Panc1 (cell line): ENCODE measurements at regions not wholly inside any gene's neighbourhood (a gene's known extent, or its start where the extent isn't known, plus 50 kb on each side); places are given as distances from the start of the nearest gene placed in this dataset.

Experiments used
- ATAC-seq: fragments of 200-7000 bp; cut with Tn5 transposase; 2 replicates; pipeline ENCODE4 v1.9.1; 2020; ENCODE audit warnings: mild to moderate bottlenecking, moderate library complexity
- BruUV-seq: library from RNA; stranded (reverse); fragments of 400-500 nt; replicated peaks from 2 replicates; lab custom pipeline; 2021; lab: Mats Ljungman, UMichigan
- CTCF ChIA-PET: fragments of 300-600 bp; sonication (Branson Sonifier 250); formaldehyde crosslinking; loops from one replicate; lab custom pipeline; 2022; ENCODE audit warnings: antibody characterized with exemption; lab: Charles Lee
- POLR2A ChIA-PET: fragments of 300-600 bp; sonication (Branson Sonifier 250); formaldehyde crosslinking; loops from one replicate; lab custom pipeline; 2022; ENCODE audit warnings: antibody characterized with exemption; lab: Charles Lee
- DNase-seq: peaks from one replicate; pipeline ENCODE4 v3.0.0-alpha.2; 2010; ENCODE audit warnings: low read depth, low spot score
- H3K27ac ChIP-seq: 2 replicates; pipeline ENCODE4 v1.5.1; 2011; ENCODE audit warnings: mild to moderate bottlenecking, low read length, inconsistent platforms
- H3K27me3 ChIP-seq: fragments of 200-500 bp; sonication (Bioruptor generic); 2 replicates; pipeline ENCODE4 v1.6.0; 2014; ENCODE audit warnings: low read length, inconsistent platforms; ENCODE audit not compliant: control insufficient read depth, insufficient read depth
- H3K36me3 ChIP-seq: fragments of 200-500 bp; sonication (Bioruptor generic); 2 replicates; pipeline ENCODE4 v1.5.1; 2014; ENCODE audit warnings: inconsistent platforms, mild to moderate bottlenecking, low read length, moderate library complexity; ENCODE audit not compliant: control insufficient read depth, insufficient read depth
- H3K4me1 ChIP-seq: 2 replicates; pipeline ENCODE4 v1.5.1; 2011; ENCODE audit warnings: inconsistent platforms, mild to moderate bottlenecking, low read length, moderate library complexity; ENCODE audit not compliant: control insufficient read depth, insufficient read depth
- H3K4me3 ChIP-seq, 2 experiments: 2 replicates each; pipeline ENCODE4 v1.5.1; 2011 to 2012; ENCODE audit warnings: low read depth in 2 of 2, low read length in 2 of 2, mild to moderate bottlenecking in 2 of 2, inconsistent platforms in 1 of 2, moderate library complexity in 1 of 2
- H3K9me3 ChIP-seq: fragments of 200-500 bp; sonication (Bioruptor generic); 2 replicates; pipeline ENCODE4 v1.5.1; 2014; ENCODE audit warnings: low read depth, mild to moderate bottlenecking, inconsistent platforms, low read length, moderate library complexity; ENCODE audit not compliant: control insufficient read depth, insufficient read depth
- CTCF ChIP-seq: fragments of 450-650 bp; IDR thresholded peaks from 2 replicates; pipeline ENCODE4 v1.5.1; 2017; ENCODE audit warnings: mild to moderate bottlenecking
- POLR2AphosphoS5 ChIP-seq: IDR thresholded peaks from 2 replicates; pipeline ENCODE4 v1.6.1; 2012; ENCODE audit warnings: mild to moderate bottlenecking, low read depth, low read length, moderate library complexity
- REST ChIP-seq, 2 experiments: IDR thresholded peaks; 2 replicates each; pipeline ENCODE4 v1.6.1; 2011 to 2012; ENCODE audit warnings: low read depth in 2 of 2, control low read depth in 1 of 2, low read length in 1 of 2, mild to moderate bottlenecking in 1 of 2, moderate library complexity in 1 of 2; ENCODE audit not compliant: insufficient read depth in 1 of 2
- SIN3A ChIP-seq: IDR thresholded peaks from 2 replicates; pipeline ENCODE4 v1.6.1; 2012; ENCODE audit warnings: low read depth, mild to moderate bottlenecking, low read length, moderate library complexity, borderline replicate concordance; ENCODE audit not compliant: insufficient read depth
- TCF7L2 ChIP-seq: IDR thresholded peaks from 2 replicates; pipeline ENCODE4 v1.6.1; 2011; ENCODE audit warnings: mild to moderate bottlenecking, low read depth, low read length, inconsistent platforms
- in situ Hi-C: cut with HindIII; loops from 2 replicates; pipeline ENCODE4 v1.10.0; 2016; ENCODE audit warnings: low sequenced_read_pairs, low pct_unique_long_range_greater_than_20kb
- intact Hi-C: fragments of 100-400 bp; cut with micrococcal nuclease; formaldehyde crosslinking; loops from one replicate; pipeline ENCODE4 v1.10.0; 2022; ENCODE audit not compliant: unreplicated experiment

GRCh38 chr12:68479896-68480291 is 130.8 kb upstream of the RAP1B start:
- ATAC-seq (peak; percentile 76), DNase-seq (no peak)
- ChIA-PET CTCF (interaction anchor here (0.6 to 0.7 kb wide), 3 partner anchors 75 to 155 kb away, joined by 3 to 7 read pairs (median 4); no protein-coding TSS in a partner anchor), POLR2A (interaction anchor here (0.8 kb wide), 1 partner anchor 142 kb away, joined by 7 read pairs; no protein-coding TSS in a partner anchor)
- TF ChIP-seq REST (IDR thresholded peaks at IDR 0.05; ENCODE audit: insufficient read depth in 1 of 2, low read depth in 2 of 2, low read length in 1 of 2) = no peak
- no peak for TF ChIP-seq POLR2AphosphoS5
- 0 out of 2 replicates have a peak, but pooled peaks have one; percentile 1 for TF ChIP-seq TCF7L2
- H3K27ac ChIP-seq = peak overlapping the region; percentile 60
- H3K27me3 ChIP-seq = no peaks in the 10 kb centered on the region
- H3K9me3 ChIP-seq = no peaks in the 10 kb centered on the region; the same call in 1 of the 2 replicates
- no peaks in the 10 kb centered on the region for H3K36me3 ChIP-seq
- no TSS peak for BruUV-seq
- in situ Hi-C loops = no loop called here
- H3K4me1 ChIP-seq = peaks cover 12% of the 10 kb centered on the region
- H3K4me3 ChIP-seq = no peak overlapping the region
- intact Hi-C loops = no loop called here

- Histone ChIP-seq H3K4me3 (no peak overlapping the region), H3K27me3 (no peaks in the 10 kb centered on the region), H3K27ac (peak overlapping the region; percentile 60), H3K4me1 (peaks cover 12% of the 10 kb centered on the region), H3K36me3 (no peaks in the 10 kb centered on the region), H3K9me3 (no peaks in the 10 kb centered on the region; the same call in 1 of the 2 replicates)
- TF ChIP-seq SIN3A = no peak
- TF ChIP-seq CTCF = no peak
- TF ChIP-seq POLR2AphosphoS5 = no peak
- no peak for TF ChIP-seq TCF7L2
- no peak for TF ChIP-seq REST (IDR thresholded peaks at IDR 0.05; ENCODE audit: insufficient read depth in 1 of 2, low read depth in 2 of 2, low read length in 1 of 2)
- DNase-seq (no peak), ATAC-seq (no peak)
- in situ Hi-C loops (no loop called here), intact Hi-C loops (no loop called here)
- no TSS peak for BruUV-seq
- ChIA-PET POLR2A (interaction anchor here (0.7 to 0.8 kb wide), 2 partner anchors 114 to 141 kb away, joined by 3 to 7 read pairs; no protein-coding TSS in a partner anchor), CTCF (interaction anchor here (0.6 to 0.7 kb wide), 2 partner anchors 75 to 154 kb away, joined by 3 to 7 read pairs; no protein-coding TSS in a partner anchor)
Measured at GRCh38 chr12:68480526-68480925, 130.2 kb upstream of the RAP1B start.
